ENCODE measurements at regions not wholly inside any gene's neighbourhood (a gene's known extent, or its start where the extent isn't known, plus 50 kb on each side); places are given as distances from the start of the nearest gene placed in this dataset.

DNA sequence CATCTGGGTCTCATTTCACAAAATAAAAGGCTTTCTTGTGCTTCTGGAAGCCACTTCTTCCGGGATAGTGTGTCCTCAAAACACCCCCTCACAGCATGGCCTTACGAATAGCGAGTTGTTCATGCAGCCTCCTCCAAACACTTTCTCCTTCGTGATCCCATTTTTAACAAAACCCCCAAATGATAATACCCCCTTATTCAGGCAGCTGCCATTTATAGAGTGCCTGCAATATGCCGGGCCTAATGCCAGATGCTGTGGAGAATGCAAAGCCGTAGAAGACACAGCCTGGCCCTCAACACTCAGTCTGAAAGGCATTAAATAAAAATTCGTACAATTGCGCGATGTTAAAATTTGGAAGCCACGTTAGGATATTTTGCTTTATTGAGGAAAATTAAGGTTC is 66.4 kb upstream of the SLC44A1 start:
- TF ChIP-seq GLIS3 (CRISPR knock-in tag; IDR thresholded peaks at IDR 0.05) (no peak), ESRRG (CRISPR knock-in tag; IDR thresholded peaks at IDR 0.05) (no peak)
- TF ChIP-seq, protein P1, sequence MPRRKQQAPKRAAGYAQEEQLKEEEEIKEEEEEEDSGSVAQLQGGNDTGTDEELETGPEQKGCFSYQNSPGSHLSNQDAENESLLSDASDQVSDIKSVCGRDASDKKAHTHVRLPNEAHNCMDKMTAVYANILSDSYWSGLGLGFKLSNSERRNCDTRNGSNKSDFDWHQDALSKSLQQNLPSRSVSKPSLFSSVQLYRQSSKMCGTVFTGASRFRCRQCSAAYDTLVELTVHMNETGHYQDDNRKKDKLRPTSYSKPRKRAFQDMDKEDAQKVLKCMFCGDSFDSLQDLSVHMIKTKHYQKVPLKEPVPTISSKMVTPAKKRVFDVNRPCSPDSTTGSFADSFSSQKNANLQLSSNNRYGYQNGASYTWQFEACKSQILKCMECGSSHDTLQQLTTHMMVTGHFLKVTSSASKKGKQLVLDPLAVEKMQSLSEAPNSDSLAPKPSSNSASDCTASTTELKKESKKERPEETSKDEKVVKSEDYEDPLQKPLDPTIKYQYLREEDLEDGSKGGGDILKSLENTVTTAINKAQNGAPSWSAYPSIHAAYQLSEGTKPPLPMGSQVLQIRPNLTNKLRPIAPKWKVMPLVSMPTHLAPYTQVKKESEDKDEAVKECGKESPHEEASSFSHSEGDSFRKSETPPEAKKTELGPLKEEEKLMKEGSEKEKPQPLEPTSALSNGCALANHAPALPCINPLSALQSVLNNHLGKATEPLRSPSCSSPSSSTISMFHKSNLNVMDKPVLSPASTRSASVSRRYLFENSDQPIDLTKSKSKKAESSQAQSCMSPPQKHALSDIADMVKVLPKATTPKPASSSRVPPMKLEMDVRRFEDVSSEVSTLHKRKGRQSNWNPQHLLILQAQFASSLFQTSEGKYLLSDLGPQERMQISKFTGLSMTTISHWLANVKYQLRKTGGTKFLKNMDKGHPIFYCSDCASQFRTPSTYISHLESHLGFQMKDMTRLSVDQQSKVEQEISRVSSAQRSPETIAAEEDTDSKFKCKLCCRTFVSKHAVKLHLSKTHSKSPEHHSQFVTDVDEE (CRISPR knock-in tag; IDR thresholded peaks at IDR 0.05) = no peak
